GM12864 (cell line): ENCODE measurements at regions not wholly inside any gene's neighbourhood (a gene's known extent, or its start where the extent isn't known, plus 50 kb on each side); places are given as distances from the start of the nearest gene placed in this dataset.

ENCODE experiments used
- DNase-seq: peaks from one replicate; pipeline ENCODE4 v3.0.0-alpha.2; 2011; ENCODE audit warnings: low read depth
- H3K4me3 ChIP-seq: 2 replicates; pipeline ENCODE4 v1.5.1; 2011; ENCODE audit warnings: mild to moderate bottlenecking, low read depth, low read length, control low read depth
- TF ChIP-seq, protein P1 (sequence below): IDR thresholded peaks from 2 replicates; pipeline ENCODE4 v1.5.1; 2011; ENCODE audit warnings: low read depth, mild to moderate bottlenecking, moderate library complexity, low read length, control low read depth, inconsistent platforms; ENCODE audit errors: missing control alignments

DNA sequence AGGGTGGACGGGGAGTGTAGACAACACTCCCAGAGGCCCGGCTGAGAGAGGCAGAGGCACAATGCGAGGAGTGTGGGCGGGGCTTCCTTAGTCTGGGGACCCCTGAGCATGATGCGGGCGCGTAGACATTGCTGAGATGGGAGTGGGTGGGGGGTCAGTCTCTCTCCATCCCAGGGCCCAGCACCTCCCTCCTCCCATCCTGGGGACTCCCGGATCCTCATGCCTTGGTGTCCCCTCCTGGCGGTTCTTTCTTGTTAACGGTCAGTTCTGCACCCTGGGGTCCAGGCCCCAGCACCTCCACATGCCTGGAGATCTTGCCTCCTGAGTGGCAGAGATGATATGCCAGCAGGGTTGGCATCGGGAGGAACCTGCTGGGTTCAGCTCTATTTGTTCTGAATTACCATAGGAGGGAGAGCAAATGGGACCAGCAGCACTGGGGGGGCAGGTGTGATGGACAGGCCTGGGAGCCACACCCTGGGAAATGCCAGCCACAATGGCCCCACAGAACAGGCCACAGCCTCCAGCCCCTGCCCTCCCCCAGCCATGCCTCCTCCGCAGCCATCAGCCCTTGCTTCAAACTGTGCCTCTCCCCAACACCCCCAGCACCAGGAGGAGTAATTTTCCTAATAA lies 55.7 kb downstream of the RTL6 start:
- DNase-seq = no peak
- H3K4me3 ChIP-seq = no peak overlapping the region

DNA sequence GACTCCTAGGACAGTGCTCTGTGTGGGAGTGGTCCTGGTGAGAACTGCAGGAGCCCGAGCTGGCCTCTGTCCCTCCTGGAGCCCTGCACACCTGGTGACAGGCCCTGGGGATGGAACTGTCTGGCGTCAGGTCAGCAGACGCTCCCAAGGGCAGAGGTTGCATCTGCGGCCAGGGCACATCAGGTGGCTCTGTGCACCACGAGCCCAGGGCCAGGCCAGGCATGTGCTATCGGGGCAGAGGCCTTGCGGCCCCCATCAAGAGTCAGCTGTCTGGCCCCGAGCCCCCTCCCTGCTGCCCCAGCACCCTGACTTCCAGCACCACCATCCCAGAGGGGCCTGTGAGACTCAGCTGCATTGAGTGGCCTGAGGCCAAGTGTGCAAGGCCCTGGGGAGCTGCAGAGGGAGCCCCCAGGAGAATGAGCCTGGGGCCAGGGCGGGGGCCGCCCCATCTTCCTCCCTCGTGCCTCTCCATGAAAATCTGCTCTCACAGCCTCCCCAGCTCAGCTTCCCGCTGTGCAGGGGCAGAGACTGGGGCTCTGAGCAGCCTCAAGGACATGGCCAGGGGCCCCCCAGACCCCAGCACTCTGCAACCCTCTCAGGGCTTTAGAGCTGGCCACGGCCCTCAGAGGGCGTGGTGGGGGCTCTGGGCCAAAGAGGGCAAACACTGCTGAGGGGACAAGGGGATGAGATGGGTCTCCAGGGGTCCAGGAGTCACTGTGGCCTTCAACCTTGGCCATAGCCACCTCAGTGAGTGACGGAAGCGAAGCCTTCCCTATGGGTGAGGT lies 56.4 kb downstream of the RTL6 start:
- DNase-seq = no peak
- TF ChIP-seq, protein P1, sequence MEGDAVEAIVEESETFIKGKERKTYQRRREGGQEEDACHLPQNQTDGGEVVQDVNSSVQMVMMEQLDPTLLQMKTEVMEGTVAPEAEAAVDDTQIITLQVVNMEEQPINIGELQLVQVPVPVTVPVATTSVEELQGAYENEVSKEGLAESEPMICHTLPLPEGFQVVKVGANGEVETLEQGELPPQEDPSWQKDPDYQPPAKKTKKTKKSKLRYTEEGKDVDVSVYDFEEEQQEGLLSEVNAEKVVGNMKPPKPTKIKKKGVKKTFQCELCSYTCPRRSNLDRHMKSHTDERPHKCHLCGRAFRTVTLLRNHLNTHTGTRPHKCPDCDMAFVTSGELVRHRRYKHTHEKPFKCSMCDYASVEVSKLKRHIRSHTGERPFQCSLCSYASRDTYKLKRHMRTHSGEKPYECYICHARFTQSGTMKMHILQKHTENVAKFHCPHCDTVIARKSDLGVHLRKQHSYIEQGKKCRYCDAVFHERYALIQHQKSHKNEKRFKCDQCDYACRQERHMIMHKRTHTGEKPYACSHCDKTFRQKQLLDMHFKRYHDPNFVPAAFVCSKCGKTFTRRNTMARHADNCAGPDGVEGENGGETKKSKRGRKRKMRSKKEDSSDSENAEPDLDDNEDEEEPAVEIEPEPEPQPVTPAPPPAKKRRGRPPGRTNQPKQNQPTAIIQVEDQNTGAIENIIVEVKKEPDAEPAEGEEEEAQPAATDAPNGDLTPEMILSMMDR = no peak
- no peak overlapping the region for H3K4me3 ChIP-seq

More for the DNA sequence above, 55.7 kb downstream of the RTL6 start:
- TF ChIP-seq, protein P1 = no peak

- TF ChIP-seq, protein P1 = no peak
- DNase-seq = no peak
- no peak overlapping the region for H3K4me3 ChIP-seq
These were observed 57.5 kb downstream of the RTL6 start for GRCh38 chr22:44440224-44441160.

GRCh38 chr22:44439356-44440223 lies 58.4 kb downstream of the RTL6 start:
- H3K4me3 ChIP-seq = no peak overlapping the region
- no peak for DNase-seq
- TF ChIP-seq, protein P1 = no peak

DNA sequence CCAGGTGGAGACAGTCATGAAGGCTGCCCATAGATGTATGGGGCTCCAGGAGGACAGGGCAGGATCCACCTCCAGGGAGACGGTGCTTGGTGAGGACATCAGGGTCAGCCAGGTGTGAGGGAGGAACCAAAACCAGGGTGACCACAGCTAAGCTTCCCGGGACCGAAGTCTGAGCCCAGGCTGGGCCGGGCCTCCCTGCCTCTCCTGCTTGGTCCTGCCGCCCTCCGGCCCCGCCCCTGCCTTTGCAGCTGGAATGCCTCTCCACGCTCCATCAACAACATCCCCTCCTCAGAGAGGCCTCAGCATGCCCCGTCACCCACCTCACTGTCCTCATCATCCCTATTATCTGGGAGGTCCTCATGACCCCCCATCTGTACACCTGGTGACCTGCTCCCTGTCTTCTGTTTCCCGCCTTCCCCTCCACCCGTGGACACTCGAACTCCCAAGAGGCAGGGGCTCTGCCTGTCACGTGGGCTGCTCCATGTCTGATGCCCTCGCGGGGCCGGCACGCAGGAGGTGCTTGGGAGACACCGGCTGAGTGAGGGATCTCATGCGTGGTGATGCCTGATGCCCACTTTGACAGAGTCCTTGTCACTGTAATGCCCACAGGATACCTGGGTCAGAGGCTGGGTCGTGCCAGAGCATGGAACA lies 59.4 kb downstream of the RTL6 start:
- DNase-seq = no peak
- no peak overlapping the region for H3K4me3 ChIP-seq
- TF ChIP-seq, protein P1 = no peak

GRCh38 chr22:44438056-44438455 lies 60.0 kb downstream of the RTL6 start:
- no peak for DNase-seq
- no peak overlapping the region for H3K4me3 ChIP-seq
- TF ChIP-seq, protein P1 = no peak
